ENCODE measurements at regions not wholly inside any gene's neighbourhood (a gene's known extent, or its start where the extent isn't known, plus 50 kb on each side); places are given as distances from the start of the nearest gene placed in this dataset.

DNA sequence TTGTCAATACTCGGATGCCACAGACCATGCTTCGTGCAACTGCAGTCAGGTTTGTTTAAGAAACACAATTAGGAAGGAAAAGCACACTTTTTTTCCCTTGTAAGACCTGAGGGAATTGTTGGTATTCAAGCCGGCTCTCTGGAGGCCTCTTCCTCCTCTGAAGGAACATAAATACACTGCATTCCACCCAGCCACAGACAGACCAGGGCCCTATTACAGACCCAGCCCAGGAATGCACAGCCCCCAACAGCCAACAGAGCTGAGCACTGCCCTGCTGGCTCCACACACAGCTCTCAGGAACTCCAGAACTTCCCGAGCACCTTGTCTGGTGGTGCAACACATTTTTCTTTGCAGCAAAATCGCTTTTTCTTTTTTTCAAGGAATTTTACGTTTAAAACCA, 488.7 kb upstream of the PROK2 start:
- no TSS peak for BruUV-seq (replicated peaks)
- Histone ChIP-seq H3K27ac (ENCODE audit: low read length) (no peak overlapping the region), H3K4me1 (ENCODE audit: control insufficient read depth, insufficient read depth, low read length) (no peaks in the 10 kb centered on the region), H3K27me3 (ENCODE audit: control insufficient read depth, insufficient read depth, low read length) (no peaks in the 10 kb centered on the region), H3K9me3 (ENCODE audit: control insufficient read depth, insufficient read depth, low read depth, low read length) (no peaks in the 10 kb centered on the region), H3K36me3 (ENCODE audit: control insufficient read depth, insufficient read depth, low read length) (no peaks in the 10 kb centered on the region), H3K4me3 (ENCODE audit: low read depth in 2 of 2, low read length in 2 of 2) (no peak overlapping the region)
- DNase-seq (ENCODE audit: low read depth, low spot score) = no peak
- ATAC-seq = no peak
- ChIA-PET POLR2A (no interaction called here), CTCF (no interaction called here)
- in situ Hi-C loops (cut with HindIII; ENCODE audit: low pct_unique_long_range_greater_than_20kb, low sequenced_read_pairs) (no loop called here), intact Hi-C loops (cut with micrococcal nuclease; ENCODE audit: unreplicated experiment) (no loop called here)
- TF ChIP-seq, protein P1, sequence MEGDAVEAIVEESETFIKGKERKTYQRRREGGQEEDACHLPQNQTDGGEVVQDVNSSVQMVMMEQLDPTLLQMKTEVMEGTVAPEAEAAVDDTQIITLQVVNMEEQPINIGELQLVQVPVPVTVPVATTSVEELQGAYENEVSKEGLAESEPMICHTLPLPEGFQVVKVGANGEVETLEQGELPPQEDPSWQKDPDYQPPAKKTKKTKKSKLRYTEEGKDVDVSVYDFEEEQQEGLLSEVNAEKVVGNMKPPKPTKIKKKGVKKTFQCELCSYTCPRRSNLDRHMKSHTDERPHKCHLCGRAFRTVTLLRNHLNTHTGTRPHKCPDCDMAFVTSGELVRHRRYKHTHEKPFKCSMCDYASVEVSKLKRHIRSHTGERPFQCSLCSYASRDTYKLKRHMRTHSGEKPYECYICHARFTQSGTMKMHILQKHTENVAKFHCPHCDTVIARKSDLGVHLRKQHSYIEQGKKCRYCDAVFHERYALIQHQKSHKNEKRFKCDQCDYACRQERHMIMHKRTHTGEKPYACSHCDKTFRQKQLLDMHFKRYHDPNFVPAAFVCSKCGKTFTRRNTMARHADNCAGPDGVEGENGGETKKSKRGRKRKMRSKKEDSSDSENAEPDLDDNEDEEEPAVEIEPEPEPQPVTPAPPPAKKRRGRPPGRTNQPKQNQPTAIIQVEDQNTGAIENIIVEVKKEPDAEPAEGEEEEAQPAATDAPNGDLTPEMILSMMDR (IDR thresholded peaks at IDR 0.05) = no peak
- TF ChIP-seq TCF7L2 (IDR thresholded peaks at IDR 0.05; ENCODE audit: low read depth, low read length) (no peak), POLR2AphosphoS5 (IDR thresholded peaks at IDR 0.05; ENCODE audit: low read depth, low read length) (no peak), SIN3A (IDR thresholded peaks at IDR 0.05; ENCODE audit: borderline replicate concordance, insufficient read depth, low read depth, low read length) (no peak)
- TF ChIP-seq, protein P2, sequence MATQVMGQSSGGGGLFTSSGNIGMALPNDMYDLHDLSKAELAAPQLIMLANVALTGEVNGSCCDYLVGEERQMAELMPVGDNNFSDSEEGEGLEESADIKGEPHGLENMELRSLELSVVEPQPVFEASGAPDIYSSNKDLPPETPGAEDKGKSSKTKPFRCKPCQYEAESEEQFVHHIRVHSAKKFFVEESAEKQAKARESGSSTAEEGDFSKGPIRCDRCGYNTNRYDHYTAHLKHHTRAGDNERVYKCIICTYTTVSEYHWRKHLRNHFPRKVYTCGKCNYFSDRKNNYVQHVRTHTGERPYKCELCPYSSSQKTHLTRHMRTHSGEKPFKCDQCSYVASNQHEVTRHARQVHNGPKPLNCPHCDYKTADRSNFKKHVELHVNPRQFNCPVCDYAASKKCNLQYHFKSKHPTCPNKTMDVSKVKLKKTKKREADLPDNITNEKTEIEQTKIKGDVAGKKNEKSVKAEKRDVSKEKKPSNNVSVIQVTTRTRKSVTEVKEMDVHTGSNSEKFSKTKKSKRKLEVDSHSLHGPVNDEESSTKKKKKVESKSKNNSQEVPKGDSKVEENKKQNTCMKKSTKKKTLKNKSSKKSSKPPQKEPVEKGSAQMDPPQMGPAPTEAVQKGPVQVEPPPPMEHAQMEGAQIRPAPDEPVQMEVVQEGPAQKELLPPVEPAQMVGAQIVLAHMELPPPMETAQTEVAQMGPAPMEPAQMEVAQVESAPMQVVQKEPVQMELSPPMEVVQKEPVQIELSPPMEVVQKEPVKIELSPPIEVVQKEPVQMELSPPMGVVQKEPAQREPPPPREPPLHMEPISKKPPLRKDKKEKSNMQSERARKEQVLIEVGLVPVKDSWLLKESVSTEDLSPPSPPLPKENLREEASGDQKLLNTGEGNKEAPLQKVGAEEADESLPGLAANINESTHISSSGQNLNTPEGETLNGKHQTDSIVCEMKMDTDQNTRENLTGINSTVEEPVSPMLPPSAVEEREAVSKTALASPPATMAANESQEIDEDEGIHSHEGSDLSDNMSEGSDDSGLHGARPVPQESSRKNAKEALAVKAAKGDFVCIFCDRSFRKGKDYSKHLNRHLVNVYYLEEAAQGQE (IDR thresholded peaks at IDR 0.05; ENCODE audit: insufficient read depth in 1 of 2, low read depth in 2 of 2, low read length in 1 of 2) = no peak

DNA sequence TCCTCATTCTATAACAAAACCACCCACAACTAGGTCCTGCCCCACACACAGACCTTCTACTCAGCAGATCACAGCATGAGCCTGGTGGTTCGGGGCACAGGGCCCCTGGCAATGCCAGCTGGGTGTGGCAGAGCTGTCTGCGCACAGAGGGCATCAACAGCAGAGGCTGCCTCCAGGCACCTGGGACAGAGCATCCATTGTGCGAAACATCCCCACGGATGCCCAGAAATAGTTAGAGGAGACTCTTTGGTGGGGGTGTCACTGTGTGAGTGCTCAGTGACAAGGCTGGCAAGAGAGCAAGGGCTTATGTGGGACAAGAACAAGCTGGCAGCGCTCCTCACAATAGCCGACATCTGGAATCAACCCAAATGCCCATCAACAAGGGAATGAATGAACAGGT, 487.4 kb upstream of the PROK2 start:
- in situ Hi-C loops (cut with HindIII; ENCODE audit: low pct_unique_long_range_greater_than_20kb, low sequenced_read_pairs) (no loop called here), intact Hi-C loops (cut with micrococcal nuclease; ENCODE audit: unreplicated experiment) (no loop called here)
- TF ChIP-seq TCF7L2 (IDR thresholded peaks at IDR 0.05; ENCODE audit: low read depth, low read length) (no peak), POLR2AphosphoS5 (IDR thresholded peaks at IDR 0.05; ENCODE audit: low read depth, low read length) (no peak), SIN3A (IDR thresholded peaks at IDR 0.05; ENCODE audit: borderline replicate concordance, insufficient read depth, low read depth, low read length) (no peak)
- TF ChIP-seq, protein P1 (IDR thresholded peaks at IDR 0.05) = no peak
- TF ChIP-seq, protein P2 (IDR thresholded peaks at IDR 0.05; ENCODE audit: insufficient read depth in 1 of 2, low read depth in 2 of 2, low read length in 1 of 2) = no peak
- no peak for ATAC-seq
- H3K4me1 ChIP-seq (ENCODE audit: control insufficient read depth, insufficient read depth, low read length) = no peaks in the 10 kb centered on the region
- POLR2A ChIA-PET = no interaction called here
- no peak for DNase-seq (ENCODE audit: low read depth, low spot score)
- H3K4me3 ChIP-seq (ENCODE audit: low read depth in 2 of 2, low read length in 2 of 2) = no peak overlapping the region
- H3K27me3 ChIP-seq (ENCODE audit: control insufficient read depth, insufficient read depth, low read length) = no peaks in the 10 kb centered on the region
- H3K27ac ChIP-seq (ENCODE audit: low read length) = no peak overlapping the region
- no TSS peak for BruUV-seq (replicated peaks)
- no peaks in the 10 kb centered on the region for H3K36me3 ChIP-seq (ENCODE audit: control insufficient read depth, insufficient read depth, low read length)
- no peaks in the 10 kb centered on the region for H3K9me3 ChIP-seq (ENCODE audit: control insufficient read depth, insufficient read depth, low read depth, low read length)
- CTCF ChIA-PET = no interaction called here
